Retinal pigment epithelial cell (primary cell): ENCODE measurements at regions not wholly inside any gene's neighbourhood (a gene's known extent, or its start where the extent isn't known, plus 50 kb on each side); places are given as distances from the start of the nearest gene placed in this dataset.

Source experiments
- DNase-seq: peaks from one replicate; pipeline ENCODE4 v3.0.0-alpha.2; 2010; ENCODE audit warnings: low read depth
- H3K4me3 ChIP-seq: 2 replicates; pipeline ENCODE4 v1.5.1; 2011; ENCODE audit warnings: mild to moderate bottlenecking, low read length, control low read depth, moderate library complexity
- CTCF ChIP-seq: conservative IDR thresholded peaks from 2 replicates; pipeline ENCODE4 v1.5.1; 2011; ENCODE audit warnings: low read depth, low read length, control low read depth, inconsistent platforms

DNA sequence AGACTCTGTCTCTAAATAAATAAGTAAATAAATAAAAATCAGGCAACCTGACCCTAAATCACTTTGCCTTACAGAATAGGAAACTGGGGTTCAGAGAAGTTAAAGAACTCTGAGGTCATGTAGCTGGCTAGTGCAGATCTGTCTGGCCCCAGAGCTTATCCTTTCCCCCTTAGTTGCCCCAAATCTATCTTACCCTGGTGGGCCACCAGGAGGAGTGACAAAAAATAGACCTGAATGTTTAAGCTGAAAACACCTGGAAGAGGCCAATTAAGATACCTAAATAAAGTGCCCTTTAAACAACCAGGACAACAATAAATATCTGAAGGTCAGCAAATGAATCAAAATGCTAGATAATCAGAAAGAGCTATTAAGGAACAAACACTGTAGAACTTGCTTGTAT is 59.7 kb downstream of the TEX35 start:
- H3K4me3 ChIP-seq = no peak overlapping the region
- no peak for DNase-seq
- TF ChIP-seq CTCF = no peak

DNA sequence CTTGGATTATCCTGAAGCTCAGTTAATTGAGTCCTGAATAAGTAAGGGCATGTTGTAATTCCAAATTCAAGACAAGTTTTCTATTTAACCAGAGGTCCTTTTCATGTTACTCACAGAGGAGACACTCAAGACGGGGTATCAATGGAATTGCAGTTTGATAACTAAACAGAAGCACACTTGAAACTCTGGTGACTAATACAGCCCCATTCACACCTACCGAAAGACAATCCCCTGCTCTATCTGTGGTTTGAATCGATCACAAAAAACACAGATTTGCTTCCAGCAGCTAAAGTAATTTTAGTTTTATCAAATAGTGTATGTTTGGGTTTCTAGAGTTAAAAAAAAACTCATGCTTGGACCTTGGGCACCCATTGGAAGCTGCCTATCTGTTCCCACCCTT is 60.4 kb downstream of the TEX35 start:
- H3K4me3 ChIP-seq = no peak overlapping the region
- DNase-seq = no peak
- no peak for TF ChIP-seq CTCF

DNA sequence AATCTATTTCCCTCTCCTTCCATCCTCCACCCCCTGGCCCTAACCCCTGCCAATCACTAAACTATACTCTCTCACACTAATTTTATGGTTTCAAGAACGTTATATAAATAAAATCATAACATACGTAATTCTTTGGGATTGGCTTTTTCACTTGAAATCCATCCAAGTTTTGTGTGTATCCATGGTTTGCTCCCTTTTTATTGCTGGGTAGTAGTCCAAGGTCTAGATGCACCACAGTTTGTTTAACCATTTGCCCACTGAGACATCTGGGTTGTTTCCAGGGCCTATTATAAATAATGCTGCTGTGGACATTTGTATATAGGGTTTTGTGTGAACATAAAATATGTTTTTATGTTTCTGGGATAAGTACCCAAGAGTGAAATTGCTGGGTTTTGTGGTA is 61.4 kb downstream of the TEX35 start:
- TF ChIP-seq CTCF = no peak
- no peak overlapping the region for H3K4me3 ChIP-seq
- no peak for DNase-seq

- peak; percentile 30 for DNase-seq
- no peak for TF ChIP-seq CTCF
- no peak overlapping the region for H3K4me3 ChIP-seq
These were observed 62.9 kb downstream of the TEX35 start for GRCh38 chr1:178575611-178576361.

DNA sequence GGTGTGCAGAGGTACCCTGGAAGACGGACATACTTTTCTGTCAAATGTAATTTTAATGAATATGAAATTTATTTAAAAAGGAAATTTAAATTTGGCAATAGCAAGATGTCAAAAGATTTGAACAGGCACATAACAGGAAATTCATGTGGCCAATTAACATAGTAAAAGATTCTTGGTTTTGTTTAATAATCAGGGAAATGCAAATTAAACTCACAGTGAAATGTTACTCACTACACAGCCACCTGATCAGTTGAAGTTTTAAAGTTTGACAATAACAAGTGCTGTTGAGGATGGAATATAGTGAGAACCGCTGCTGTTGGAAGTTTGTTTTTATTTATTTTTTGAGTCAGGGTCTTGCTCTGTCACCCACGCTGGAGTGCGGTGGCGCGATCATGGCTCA is 63.9 kb downstream of the TEX35 start:
- DNase-seq = no peak
- no peak overlapping the region for H3K4me3 ChIP-seq
- TF ChIP-seq CTCF = no peak

GRCh38 chr1:178577882-178578281 is 65.0 kb downstream of the TEX35 start:
- H3K4me3 ChIP-seq = no peak overlapping the region
- TF ChIP-seq CTCF = no peak
- DNase-seq = no peak

- no peak for TF ChIP-seq CTCF
- H3K4me3 ChIP-seq = no peak overlapping the region
- no peak for DNase-seq
These were observed 65.6 kb downstream of the TEX35 start for GRCh38 chr1:178578541-178578940.
